Adrenal gland (tissue), 5 donors: ENCODE measurements at regions not wholly inside any gene's neighbourhood (a gene's known extent, or its start where the extent isn't known, plus 50 kb on each side); places are given as distances from the start of the nearest gene placed in this dataset.

Experiments used
- CTCF ChIP-seq, 6 experiments: fragments of 450-650 bp in 4 of 6; fragments of 200-600 bp in 2 of 6; sonication (generic) in 1 of 6; IDR thresholded peaks; 1 replicate in 5 of 6; 2 replicates in 1 of 6; pipeline versions ENCODE4 v1.5.1 to v1.8.0; 2016 to 2021; ENCODE audit warnings: antibody characterized with exemption in 6 of 6, mild to moderate bottlenecking in 2 of 6, moderate library complexity in 1 of 6
- POLR2A ChIP-seq, 2 donors: fragments of 450-650 bp; IDR thresholded peaks; one replicate each; pipeline ENCODE4 v1.6.1; 2017; ENCODE audit warnings: antibody characterized with exemption in 2 of 2, mild to moderate bottlenecking in 2 of 2, moderate library complexity in 1 of 2
- donor health status: DM: no; HTN: no; CAD: no.

- no peak for TF ChIP-seq CTCF (IDR thresholded peaks at IDR 0.05)
- no peak for TF ChIP-seq POLR2A (IDR thresholded peaks at IDR 0.05)
These were observed 392.3 kb upstream of the CNTN6 start for GRCh38 chr3:700514-700913.
